ENCODE measurements at regions not wholly inside any gene's neighbourhood (a gene's known extent, or its start where the extent isn't known, plus 50 kb on each side); places are given as distances from the start of the nearest gene placed in this dataset.
"Not testable (repeated sequence)": the region's sequence is repeated elsewhere in the genome, so short reads cannot be mapped to it uniquely, and the experiment has no call there.

GRCh38 chr5:38669361-38669880, 113.0 kb upstream of the LIFR start:
- Histone ChIP-seq H3K36me3 (ENCODE audit: control insufficient read depth, insufficient read depth, low read length) (no peaks in the 10 kb centered on the region), H3K9ac (ENCODE audit: low read depth, low read length) (no peak overlapping the region)

GRCh38 chr5:38670066-38670465, 113.6 kb upstream of the LIFR start:
- Histone ChIP-seq H3K4me3 (ENCODE audit: low read depth, low read length) (no peak overlapping the region), H3K9me3 (ENCODE audit: control insufficient read depth, insufficient read depth, low read length) (no peaks in the 10 kb centered on the region), H3K27me3 (ENCODE audit: control insufficient read depth, insufficient read depth, low read length) (no peaks in the 10 kb centered on the region), H3K4me1 (ENCODE audit: control insufficient read depth, insufficient read depth, low read length) (no peaks in the 10 kb centered on the region), H3K36me3 (ENCODE audit: control insufficient read depth, insufficient read depth, low read length) (no peaks in the 10 kb centered on the region), H3K9ac (ENCODE audit: low read depth, low read length) (no peak overlapping the region)

More at GRCh38 chr5:38669361-38669880, 113.0 kb upstream of the LIFR start:
- Histone ChIP-seq H3K9me3 (ENCODE audit: control insufficient read depth, insufficient read depth, low read length) (no peaks in the 10 kb centered on the region), H3K4me1 (ENCODE audit: control insufficient read depth, insufficient read depth, low read length) (no peaks in the 10 kb centered on the region), H3K27me3 (ENCODE audit: control insufficient read depth, insufficient read depth, low read length) (no peaks in the 10 kb centered on the region), H3K4me3 (ENCODE audit: low read depth, low read length) (no peak overlapping the region)

DNA sequence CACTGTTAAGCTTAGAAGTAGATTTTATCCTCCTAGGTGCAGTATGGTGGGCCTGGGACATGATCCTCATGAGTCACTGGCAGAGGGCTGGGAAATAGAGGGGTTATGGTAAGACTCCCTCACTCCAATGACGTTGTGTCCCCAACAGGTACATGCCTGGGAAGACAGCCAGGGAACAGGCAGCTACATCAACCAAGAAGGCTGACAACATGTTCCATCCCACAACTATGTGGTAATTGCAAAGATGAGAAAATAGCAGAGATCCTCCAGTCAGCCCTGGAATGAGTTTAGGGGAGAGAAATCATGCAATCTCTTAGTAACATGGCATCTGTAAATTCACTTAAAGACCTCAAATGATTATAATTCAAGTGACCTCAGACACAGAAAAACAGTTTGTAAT, 114.4 kb upstream of the LIFR start:
- Histone ChIP-seq H3K36me3 (ENCODE audit: control insufficient read depth, insufficient read depth, low read length) (no peaks in the 10 kb centered on the region), H3K4me1 (ENCODE audit: control insufficient read depth, insufficient read depth, low read length) (no peaks in the 10 kb centered on the region)

DNA sequence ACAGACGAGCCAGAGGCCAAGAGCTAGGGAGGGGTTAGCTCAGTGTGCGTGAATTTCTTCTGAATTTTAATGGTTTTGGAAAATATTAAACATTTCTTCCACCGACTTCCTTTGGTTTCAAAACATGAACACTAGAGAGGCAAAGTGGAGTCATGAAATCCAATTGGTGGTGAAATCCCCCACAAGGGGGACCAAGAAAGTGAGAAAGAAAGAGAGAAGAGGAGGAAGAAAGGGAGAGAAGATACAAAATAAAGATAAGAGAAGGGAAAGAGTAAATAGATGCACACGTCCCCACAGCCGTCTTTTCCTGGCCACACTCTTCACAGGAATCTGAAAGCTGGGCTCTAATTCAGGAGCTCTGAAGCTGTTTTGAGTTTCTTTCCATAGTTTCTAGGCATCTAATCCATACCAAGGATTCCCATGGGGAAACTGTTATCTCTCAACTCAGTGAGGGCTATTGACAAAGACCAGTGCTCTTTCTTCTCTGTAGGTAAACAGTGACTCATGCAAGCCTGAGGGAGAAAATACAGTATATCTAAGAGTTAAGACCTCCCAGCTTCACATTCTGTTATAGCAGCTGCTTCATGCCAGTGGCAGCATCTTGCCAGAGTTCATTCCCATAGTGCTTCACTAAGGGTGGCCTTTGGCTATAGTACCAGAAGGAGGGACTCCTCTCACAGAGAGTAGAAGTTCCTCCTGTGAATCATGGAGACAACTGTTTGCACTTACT, 115.8 kb upstream of the LIFR start:
- H3K4me3 ChIP-seq (ENCODE audit: low read depth, low read length) = no peak overlapping the region
- no peaks in the 10 kb centered on the region for H3K36me3 ChIP-seq (ENCODE audit: control insufficient read depth, insufficient read depth, low read length)
- H3K9ac ChIP-seq (ENCODE audit: low read depth, low read length) = no peak overlapping the region
- no peaks in the 10 kb centered on the region for H3K4me1 ChIP-seq (ENCODE audit: control insufficient read depth, insufficient read depth, low read length)
- no peaks in the 10 kb centered on the region for H3K9me3 ChIP-seq (ENCODE audit: control insufficient read depth, insufficient read depth, low read length)
- no peaks in the 10 kb centered on the region for H3K27me3 ChIP-seq (ENCODE audit: control insufficient read depth, insufficient read depth, low read length)

More for the DNA sequence above, 114.4 kb upstream of the LIFR start:
- H3K27me3 ChIP-seq (ENCODE audit: control insufficient read depth, insufficient read depth, low read length) = no peaks in the 10 kb centered on the region
- H3K9ac ChIP-seq (ENCODE audit: low read depth, low read length) = no peak overlapping the region
- H3K9me3 ChIP-seq (ENCODE audit: control insufficient read depth, insufficient read depth, low read length) = no peaks in the 10 kb centered on the region
- no peak overlapping the region for H3K4me3 ChIP-seq (ENCODE audit: low read depth, low read length)

GRCh38 chr5:38673671-38674071, 117.2 kb upstream of the LIFR start:
- H3K9ac ChIP-seq (ENCODE audit: low read depth, low read length) = no peak overlapping the region
- no peaks in the 10 kb centered on the region for H3K9me3 ChIP-seq (ENCODE audit: control insufficient read depth, insufficient read depth, low read length)

DNA sequence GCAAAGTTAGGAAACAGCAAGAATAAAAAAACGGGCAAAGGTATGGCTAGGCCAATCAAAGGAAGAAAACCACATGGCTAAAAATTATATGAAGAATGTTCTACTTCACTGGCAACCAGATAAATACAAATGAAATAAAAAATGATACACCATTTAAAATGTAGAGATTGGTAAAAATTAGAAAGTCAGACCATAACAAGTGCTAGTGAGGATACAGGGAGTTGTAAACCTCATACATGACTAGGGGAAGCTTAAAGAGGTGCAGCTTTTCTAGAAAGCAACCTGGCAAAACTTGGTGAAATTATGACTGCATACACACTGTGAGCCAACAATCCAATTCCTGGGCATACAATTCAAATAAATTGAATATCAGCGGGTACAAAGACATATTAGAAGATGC, 119.0 kb upstream of the LIFR start:
- H3K4me1 ChIP-seq (ENCODE audit: control insufficient read depth, insufficient read depth, low read length) = no peaks in the 10 kb centered on the region
- H3K27me3 ChIP-seq (ENCODE audit: control insufficient read depth, insufficient read depth, low read length) = no peaks in the 10 kb centered on the region
- H3K9me3 ChIP-seq (ENCODE audit: control insufficient read depth, insufficient read depth, low read length) = no peaks in the 10 kb centered on the region
- H3K36me3 ChIP-seq (ENCODE audit: control insufficient read depth, insufficient read depth, low read length) = no peaks in the 10 kb centered on the region
- no peak overlapping the region for H3K9ac ChIP-seq (ENCODE audit: low read depth, low read length)
- no peak overlapping the region for H3K4me3 ChIP-seq (ENCODE audit: low read depth, low read length)

More at GRCh38 chr5:38673671-38674071, 117.2 kb upstream of the LIFR start:
- no peaks in the 10 kb centered on the region for H3K27me3 ChIP-seq (ENCODE audit: control insufficient read depth, insufficient read depth, low read length)
- no peak overlapping the region for H3K4me3 ChIP-seq (ENCODE audit: low read depth, low read length)
- H3K4me1 ChIP-seq (ENCODE audit: control insufficient read depth, insufficient read depth, low read length) = no peaks in the 10 kb centered on the region
- H3K36me3 ChIP-seq (ENCODE audit: control insufficient read depth, insufficient read depth, low read length) = no peaks in the 10 kb centered on the region

- no peak overlapping the region for H3K9ac ChIP-seq (ENCODE audit: low read depth, low read length)
- no peaks in the 10 kb centered on the region for H3K4me1 ChIP-seq (ENCODE audit: control insufficient read depth, insufficient read depth, low read length)
- no peaks in the 10 kb centered on the region for H3K9me3 ChIP-seq (ENCODE audit: control insufficient read depth, insufficient read depth, low read length)
- no peaks in the 10 kb centered on the region for H3K36me3 ChIP-seq (ENCODE audit: control insufficient read depth, insufficient read depth, low read length)
- H3K4me3 ChIP-seq (ENCODE audit: low read depth, low read length) = no peak overlapping the region
- H3K27me3 ChIP-seq (ENCODE audit: control insufficient read depth, insufficient read depth, low read length) = no peaks in the 10 kb centered on the region
Measured at GRCh38 chr5:38677636-38678035, 121.2 kb upstream of the LIFR start.

- Histone ChIP-seq H3K27me3 (ENCODE audit: control insufficient read depth, insufficient read depth, low read length) (no peaks in the 10 kb centered on the region), H3K4me1 (ENCODE audit: control insufficient read depth, insufficient read depth, low read length) (no peaks in the 10 kb centered on the region), H3K9me3 (ENCODE audit: control insufficient read depth, insufficient read depth, low read length) (no peaks in the 10 kb centered on the region), H3K36me3 (ENCODE audit: control insufficient read depth, insufficient read depth, low read length) (no peaks in the 10 kb centered on the region), H3K4me3 (ENCODE audit: low read depth, low read length) (no peak overlapping the region), H3K9ac (ENCODE audit: low read depth, low read length) (no peak overlapping the region)
Measured at GRCh38 chr5:38678076-38678475, 121.6 kb upstream of the LIFR start.

DNA sequence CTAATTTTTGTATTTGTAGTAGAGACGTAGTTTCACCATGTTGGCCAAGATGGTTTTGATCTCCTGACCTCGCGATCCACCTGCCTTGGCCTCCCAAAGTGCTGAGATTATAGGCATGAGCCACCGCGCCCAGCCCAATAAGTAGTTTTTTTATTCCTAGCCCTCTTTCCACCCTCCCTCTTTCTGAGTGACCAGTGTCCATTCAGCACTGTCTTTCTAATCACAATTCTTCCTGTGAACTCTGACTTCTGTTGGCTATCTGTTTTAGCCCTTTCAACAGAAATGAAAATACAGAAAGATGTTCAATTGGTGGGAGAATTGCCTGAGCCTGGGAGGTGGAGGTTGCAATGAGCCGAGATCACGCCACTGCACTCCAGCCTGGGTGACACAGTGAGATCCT, 122.3 kb upstream of the LIFR start:
- H3K27me3 ChIP-seq (ENCODE audit: control insufficient read depth, insufficient read depth, low read length); H3K9me3 ChIP-seq (ENCODE audit: control insufficient read depth, insufficient read depth, low read length); H3K36me3 ChIP-seq (ENCODE audit: control insufficient read depth, insufficient read depth, low read length); H3K4me1 ChIP-seq (ENCODE audit: control insufficient read depth, insufficient read depth, low read length); H3K4me3 ChIP-seq (ENCODE audit: low read depth, low read length); H3K9ac ChIP-seq (ENCODE audit: low read depth, low read length): not testable (repeated sequence)

DNA sequence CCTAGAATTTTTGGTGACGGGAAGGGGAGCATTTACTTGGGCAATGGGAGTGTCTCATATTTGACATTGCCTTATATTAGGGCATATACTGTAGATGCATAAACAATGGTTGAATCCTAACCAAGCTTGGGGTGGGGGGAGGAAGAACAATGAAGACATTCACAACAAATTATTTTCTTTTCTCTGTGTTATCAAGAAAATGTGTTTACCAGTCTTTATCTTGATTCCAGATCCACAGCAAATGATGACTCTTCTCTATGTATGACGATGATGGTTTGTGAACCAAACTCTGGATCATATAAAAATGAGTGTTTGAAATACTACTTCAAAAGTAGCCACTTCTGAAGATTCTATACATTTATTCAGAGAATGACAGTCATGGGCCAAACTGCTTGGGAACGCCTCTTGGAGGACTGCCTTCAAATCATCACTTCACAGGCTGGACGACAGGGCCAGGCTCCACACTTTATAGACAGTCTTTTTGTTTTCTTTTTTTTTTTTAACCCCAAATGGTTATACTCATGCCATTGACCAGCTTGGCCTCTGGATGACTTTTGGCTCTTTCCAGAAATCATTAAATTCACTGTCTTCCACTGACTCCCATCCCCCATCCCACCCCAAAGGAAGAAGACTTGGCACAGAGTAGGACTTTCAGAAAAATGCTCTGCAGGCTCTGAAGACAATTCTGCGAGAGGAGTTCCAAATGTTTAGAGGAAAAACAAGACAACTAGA, 123.8 kb upstream of the LIFR start:
- Histone ChIP-seq H3K9me3 (ENCODE audit: control insufficient read depth, insufficient read depth, low read length) (no peaks in the 10 kb centered on the region), H3K9ac (ENCODE audit: low read depth, low read length) (no peak overlapping the region), H3K4me1 (ENCODE audit: control insufficient read depth, insufficient read depth, low read length) (no peaks in the 10 kb centered on the region), H3K36me3 (ENCODE audit: control insufficient read depth, insufficient read depth, low read length) (no peaks in the 10 kb centered on the region), H3K27me3 (ENCODE audit: control insufficient read depth, insufficient read depth, low read length) (no peaks in the 10 kb centered on the region), H3K4me3 (ENCODE audit: low read depth, low read length) (no peak overlapping the region)

DNA sequence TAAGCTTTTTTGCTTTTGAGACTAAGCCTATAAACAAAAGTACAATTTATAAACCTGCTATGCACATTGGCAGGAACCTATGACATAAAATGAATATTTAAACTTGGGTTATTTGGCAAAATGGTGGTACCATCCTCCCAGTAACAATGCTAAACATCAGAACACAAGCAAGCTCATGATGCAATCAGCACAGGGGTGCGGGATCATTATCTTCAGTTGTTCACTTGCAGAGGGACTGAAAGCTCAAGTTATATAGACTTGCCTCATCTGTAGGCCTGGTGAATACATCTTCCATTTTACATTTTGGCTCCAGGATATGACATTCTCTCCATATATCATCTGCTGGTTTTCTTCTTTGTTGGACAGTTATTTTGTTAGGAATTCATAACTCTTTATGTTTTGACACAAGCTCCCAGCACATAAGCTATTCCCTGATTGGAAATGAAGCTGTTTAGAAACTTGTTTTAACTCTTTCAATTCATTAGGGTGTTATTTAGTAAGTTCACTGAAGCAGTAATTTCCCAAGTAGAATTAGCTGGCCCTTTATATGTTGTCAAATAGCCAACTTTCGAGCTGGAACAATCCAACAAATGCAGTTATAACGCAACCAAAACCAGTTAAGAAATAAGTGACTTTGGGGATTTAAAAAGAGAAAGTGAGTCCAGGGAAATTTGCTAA, 124.7 kb upstream of the LIFR start:
- Histone ChIP-seq H3K4me3 (ENCODE audit: low read depth, low read length) (no peak overlapping the region), H3K27me3 (ENCODE audit: control insufficient read depth, insufficient read depth, low read length) (no peaks in the 10 kb centered on the region), H3K9ac (ENCODE audit: low read depth, low read length) (no peak overlapping the region), H3K4me1 (ENCODE audit: control insufficient read depth, insufficient read depth, low read length) (no peaks in the 10 kb centered on the region), H3K9me3 (ENCODE audit: control insufficient read depth, insufficient read depth, low read length) (no peaks in the 10 kb centered on the region), H3K36me3 (ENCODE audit: control insufficient read depth, insufficient read depth, low read length) (no peaks in the 10 kb centered on the region)

All from iPS-15b (cell line).